GM12878 (cell line): ENCODE measurements at regions not wholly inside any gene's neighbourhood (a gene's known extent, or its start where the extent isn't known, plus 50 kb on each side); places are given as distances from the start of the nearest gene placed in this dataset.

Source experiments
- ATAC-seq: fragments of 200-7000 bp; cut with Tn5 transposase; 3 replicates; pipeline ENCODE4 v1.9.1; 2020; ENCODE audit warnings: mild to moderate bottlenecking, moderate library complexity
- BruUV-seq: library from RNA; stranded (reverse); fragments of 400-500 nt; replicated peaks from 2 replicates; lab custom pipeline; 2021; lab: Mats Ljungman, UMichigan
- CTCF ChIA-PET: fragments of 300-600 bp; sonication (Branson Sonifier 250); formaldehyde crosslinking; extraction: SDS; loops from one replicate; lab custom pipeline; 2021; ENCODE audit warnings: inconsistent platforms; lab: Yijun Ruan, JAX
- POLR2A ChIA-PET: fragments of 350-600 bp; formaldehyde crosslinking; extraction: SDS; loops from one replicate; lab custom pipeline; 2021; ENCODE audit warnings: inconsistent platforms; lab: Charles Lee
- RAD21 ChIA-PET: fragments of 300-600 bp; sonication (Branson Sonifier 250); formaldehyde crosslinking; loops from one replicate; lab custom pipeline; 2023; ENCODE audit warnings: antibody characterized with exemption; ENCODE audit not compliant: unreplicated experiment; lab: Charles Lee
- SMC1A ChIA-PET: fragments of 300-600 bp; sonication (Branson Sonifier 250); formaldehyde crosslinking; loops from one replicate; lab custom pipeline; 2023; ENCODE audit not compliant: unreplicated experiment, uncharacterized antibody; lab: Charles Lee
- DNase-seq: peaks from one replicate; pipeline ENCODE4 v3.0.0-alpha.2; 2011; ENCODE audit warnings: low read depth, low spot score
- FAIRE-seq: peaks from 3 replicates; lab custom pipeline; 2011; peaks lifted over from hg19 to GRCh38; lab: Jason Lieb, UNC
- H2AFZ ChIP-seq: 2 replicates; pipeline ENCODE4 v1.6.0; 2011; ENCODE audit warnings: low read depth, low read length, control low read depth; ENCODE audit not compliant: control insufficient read depth
- H3K27ac ChIP-seq: 2 replicates; pipeline ENCODE4 v1.5.1; 2011; ENCODE audit warnings: control low read depth; ENCODE audit not compliant: control insufficient read depth, insufficient read depth
- H3K27me3 ChIP-seq, 2 experiments: replicated peaks in 1 of 2; 2 replicates each; pipeline versions ENCODE4 v1.6.0 to v1.6.1; 2011; ENCODE audit warnings: low read length in 1 of 2; ENCODE audit not compliant: control insufficient read depth in 2 of 2, insufficient read depth in 2 of 2
- H3K36me3 ChIP-seq, 2 experiments: 2 replicates each; pipeline ENCODE4 v1.5.1; 2011; ENCODE audit warnings: low read length in 1 of 2; ENCODE audit not compliant: control insufficient read depth in 2 of 2, insufficient read depth in 2 of 2
- H3K4me1 ChIP-seq: 2 replicates; pipeline ENCODE4 v1.6.1; 2011; ENCODE audit warnings: mild to moderate bottlenecking, low read length, moderate library complexity, mixed read lengths; ENCODE audit not compliant: control insufficient read depth, insufficient read depth
- H3K4me2 ChIP-seq: 2 replicates; pipeline ENCODE4 v1.6.0; 2011; ENCODE audit warnings: control low read depth; ENCODE audit not compliant: control insufficient read depth, insufficient read depth
- H3K4me3 ChIP-seq: fragments of 200-600 bp; sonication (generic); 2 replicates; pipeline ENCODE4 v1.5.1; 2016
- H3K79me2 ChIP-seq: 2 replicates; pipeline ENCODE4 v1.6.0; 2011; ENCODE audit warnings: low read length; ENCODE audit not compliant: control insufficient read depth, insufficient read depth
- H3K9ac ChIP-seq: 2 replicates; pipeline ENCODE4 v1.8.0; 2011; ENCODE audit warnings: low read length, control low read depth, mixed read lengths; ENCODE audit not compliant: control insufficient read depth, insufficient read depth
- H3K9me3 ChIP-seq: replicated peaks from 3 replicates; pipeline ENCODE4 v1.5.1; 2011; ENCODE audit warnings: mild to moderate bottlenecking, low read length; ENCODE audit not compliant: control insufficient read depth, insufficient read depth
- H4K20me1 ChIP-seq: 2 replicates; pipeline ENCODE4 v1.6.0; 2011; ENCODE audit not compliant: control insufficient read depth, insufficient read depth
- BACH1 ChIP-seq: fragments of 450-650 bp; IDR thresholded peaks from 2 replicates; pipeline ENCODE4 v1.6.1; 2017; ENCODE audit warnings: mild to moderate bottlenecking, borderline replicate concordance
- CHD1 ChIP-seq: IDR thresholded peaks from 2 replicates; pipeline ENCODE4 v1.6.1; 2012; ENCODE audit warnings: low read depth, low read length, improper control_type of control experiment
- EGR1 ChIP-seq, 2 experiments: IDR thresholded peaks; 1 replicate in 1 of 2; 2 replicates in 1 of 2; pipeline ENCODE4 v1.6.1; 2011 to 2012; ENCODE audit warnings: low read depth in 2 of 2, low read length in 2 of 2, borderline replicate concordance in 1 of 2, mild to moderate bottlenecking in 1 of 2, moderate library complexity in 1 of 2
- HDAC2 ChIP-seq: fragments of 200-600 bp; sonication (generic); IDR thresholded peaks from 2 replicates; pipeline ENCODE4 v1.6.1; 2017
- MTA3 ChIP-seq: IDR thresholded peaks from 2 replicates; pipeline ENCODE4 v1.6.1; 2012; ENCODE audit warnings: low read length, inconsistent platforms, borderline replicate concordance
- RAD21 ChIP-seq: IDR thresholded peaks from 2 replicates; pipeline ENCODE4 v1.6.1; 2011; ENCODE audit warnings: mild to moderate bottlenecking, low read depth, low read length, moderate library complexity; ENCODE audit not compliant: insufficient read depth
- SMARCA5 ChIP-seq: fragments of 450-650 bp; IDR thresholded peaks from 2 replicates; pipeline ENCODE4 v1.6.1; 2017; ENCODE audit warnings: mild to moderate bottlenecking
- SREBF2 ChIP-seq: IDR thresholded peaks from 2 replicates; pipeline ENCODE4 v1.6.1; 2012; ENCODE audit warnings: mild to moderate bottlenecking, low read length
- ZNF24 ChIP-seq: fragments of 450-650 bp; IDR thresholded peaks from 2 replicates; pipeline ENCODE4 v1.6.1; 2017; ENCODE audit warnings: antibody characterized with exemption, mild to moderate bottlenecking
- WGBS: methylation state at CpG from one replicate; pipeline ENCODE4 v1.1.6; 2016; ENCODE audit warnings: low lambda C conversion rate; ENCODE audit not compliant: insufficient replicate concordance, insufficient coverage; ENCODE audit errors: missing lambda C conversion rate; 5-methylcytosine and 5-hydroxymethylcytosine counted together
- in situ Hi-C: fragments of 300-500 bp; cut with MboI; formaldehyde crosslinking; loops from 9 replicates; pipeline ENCODE4 v1.14.3; 2018; ENCODE audit warnings: mixed read lengths
- intact Hi-C: fragments of 100-400 bp; cut with micrococcal nuclease; formaldehyde crosslinking; loops from one replicate; pipeline ENCODE4 v1.14.2; 2022; ENCODE audit not compliant: unreplicated experiment
- TF ChIP-seq, protein P1 (sequence below): IDR thresholded peaks from 2 replicates; pipeline ENCODE4 v1.6.1; 2012; ENCODE audit warnings: low read depth, low read length, improper control_type of control experiment
- TF ChIP-seq, protein P2 (sequence below): fragments of 450-650 bp; formaldehyde crosslinking; IDR thresholded peaks from 2 replicates; pipeline ENCODE4 v1.5.0; 2022; ENCODE audit warnings: mild to moderate bottlenecking, missing genetic modification characterization
- TF ChIP-seq, protein P3 (sequence below): fragments of 150-350 bp; IDR thresholded peaks from 2 replicates; pipeline ENCODE4 v1.6.1; 2016; ENCODE audit warnings: low read depth, low read length

DNA sequence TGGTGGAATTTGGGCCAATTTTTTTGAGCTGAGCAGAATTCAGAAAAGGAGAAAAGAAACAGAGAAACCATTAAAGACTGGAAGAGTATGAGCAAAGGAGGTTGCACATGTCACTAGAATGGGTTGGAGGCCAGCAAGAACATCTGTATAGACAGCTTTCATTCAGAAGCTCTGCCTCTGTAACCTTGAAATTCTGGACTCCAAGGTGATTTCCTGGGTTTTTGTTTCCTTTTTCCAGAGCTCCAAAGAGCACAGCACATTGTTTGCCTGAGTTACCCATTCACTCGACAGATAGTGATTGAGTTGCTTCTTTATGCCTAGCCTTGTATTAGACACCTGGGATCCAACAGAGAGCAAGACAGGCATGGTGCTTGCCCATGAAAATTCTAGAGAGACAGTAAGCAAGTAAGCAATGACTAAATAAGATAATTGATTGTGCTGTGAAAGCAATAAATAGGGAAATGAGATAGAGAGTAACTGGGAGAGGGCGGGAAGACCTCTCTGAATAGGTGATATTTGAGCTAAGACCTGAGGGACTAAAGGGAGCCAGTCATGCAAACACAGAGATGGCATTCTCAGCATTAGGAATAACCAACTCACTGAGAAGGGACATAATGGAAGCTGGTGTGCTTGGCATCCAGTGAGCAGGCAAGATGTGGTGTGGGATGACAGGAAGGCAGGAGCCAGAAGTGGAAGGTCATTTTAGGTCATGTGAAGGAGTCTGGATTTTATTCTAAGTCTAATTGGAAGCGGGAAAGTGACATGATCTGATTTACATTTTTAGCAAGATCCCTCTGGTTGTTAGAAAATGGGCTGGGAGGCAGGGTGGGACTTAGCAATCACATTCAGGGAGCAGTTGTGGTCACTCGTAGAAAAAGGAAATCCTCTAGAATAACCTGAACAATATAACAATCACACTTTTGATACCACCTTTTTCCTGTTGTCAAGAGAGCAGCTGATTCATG is 197.5 kb downstream of the HS3ST3A1 start (continued):
- TF ChIP-seq BACH1: no peak

DNA sequence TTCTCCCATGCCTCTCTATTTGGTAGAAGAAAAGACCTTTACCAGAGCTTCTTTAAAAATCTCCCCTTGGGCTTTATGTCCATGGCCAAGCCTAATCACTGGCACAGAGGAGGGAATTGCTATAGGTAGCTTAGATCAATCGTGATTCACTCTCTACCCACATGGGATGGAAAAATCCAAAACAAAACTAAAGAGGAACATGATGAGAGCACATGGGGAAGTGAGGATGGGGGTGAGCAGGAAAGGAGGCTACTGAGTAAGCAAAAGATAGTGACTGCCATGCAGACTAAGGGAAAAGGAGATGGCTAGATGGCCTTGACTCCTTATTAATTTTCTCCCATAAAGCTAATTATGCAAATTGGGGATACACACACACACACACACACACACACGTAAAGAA is 201.2 kb downstream of the HS3ST3A1 start:
- Histone ChIP-seq H3K9me3 (no peaks in the 10 kb centered on the region; the same call in 2 of the 3 replicates), H3K79me2 (no peaks in the 10 kb centered on the region), H3K4me3 (no peak overlapping the region), H3K9ac (no peak overlapping the region), H4K20me1 (no peaks in the 10 kb centered on the region), H3K27me3 (no peaks in the 10 kb centered on the region), H2AFZ (no peak overlapping the region), H3K4me2 (no peak overlapping the region), H3K36me3 (no peaks in the 10 kb centered on the region), H3K27ac (no peak overlapping the region), H3K4me1 (no peaks in the 10 kb centered on the region)
- in situ Hi-C loops: no loop called here
- no peak for ATAC-seq
- ChIA-PET RAD21 (interaction anchor here (1.1 kb wide), 1 partner anchor 30 kb away, joined by 3 read pairs; no protein-coding TSS in a partner anchor), POLR2A (no interaction called here), CTCF (interaction anchor here (0.6 kb wide), 1 partner anchor 567 kb away, joined by 3 read pairs; no protein-coding TSS in a partner anchor), SMC1A (interaction anchor here (1.5 kb wide), 1 partner anchor 72 kb away, joined by 3 read pairs; no protein-coding TSS in a partner anchor)
- WGBS: 0% methylated on average over 2 of the region's 2 CpGs
- no TSS peak for BruUV-seq
- intact Hi-C loops: no loop called here
- FAIRE-seq: no peak
- no peak for DNase-seq
- TF ChIP-seq RAD21 (no peak), ZNF24 (no peak), HDAC2 (no peak), EGR1 (IDR thresholded peaks at IDR 0.05; ENCODE audit: borderline replicate concordance in 1 of 2, low read depth in 2 of 2, low read length in 2 of 2) (no peak), MTA3 (no peak), SREBF2 (no peak), SMARCA5 (no peak), CHD1 (no peak)
- TF ChIP-seq, protein P1, sequence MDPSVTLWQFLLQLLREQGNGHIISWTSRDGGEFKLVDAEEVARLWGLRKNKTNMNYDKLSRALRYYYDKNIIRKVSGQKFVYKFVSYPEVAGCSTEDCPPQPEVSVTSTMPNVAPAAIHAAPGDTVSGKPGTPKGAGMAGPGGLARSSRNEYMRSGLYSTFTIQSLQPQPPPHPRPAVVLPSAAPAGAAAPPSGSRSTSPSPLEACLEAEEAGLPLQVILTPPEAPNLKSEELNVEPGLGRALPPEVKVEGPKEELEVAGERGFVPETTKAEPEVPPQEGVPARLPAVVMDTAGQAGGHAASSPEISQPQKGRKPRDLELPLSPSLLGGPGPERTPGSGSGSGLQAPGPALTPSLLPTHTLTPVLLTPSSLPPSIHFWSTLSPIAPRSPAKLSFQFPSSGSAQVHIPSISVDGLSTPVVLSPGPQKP: no peak
- TF ChIP-seq, protein P2, sequence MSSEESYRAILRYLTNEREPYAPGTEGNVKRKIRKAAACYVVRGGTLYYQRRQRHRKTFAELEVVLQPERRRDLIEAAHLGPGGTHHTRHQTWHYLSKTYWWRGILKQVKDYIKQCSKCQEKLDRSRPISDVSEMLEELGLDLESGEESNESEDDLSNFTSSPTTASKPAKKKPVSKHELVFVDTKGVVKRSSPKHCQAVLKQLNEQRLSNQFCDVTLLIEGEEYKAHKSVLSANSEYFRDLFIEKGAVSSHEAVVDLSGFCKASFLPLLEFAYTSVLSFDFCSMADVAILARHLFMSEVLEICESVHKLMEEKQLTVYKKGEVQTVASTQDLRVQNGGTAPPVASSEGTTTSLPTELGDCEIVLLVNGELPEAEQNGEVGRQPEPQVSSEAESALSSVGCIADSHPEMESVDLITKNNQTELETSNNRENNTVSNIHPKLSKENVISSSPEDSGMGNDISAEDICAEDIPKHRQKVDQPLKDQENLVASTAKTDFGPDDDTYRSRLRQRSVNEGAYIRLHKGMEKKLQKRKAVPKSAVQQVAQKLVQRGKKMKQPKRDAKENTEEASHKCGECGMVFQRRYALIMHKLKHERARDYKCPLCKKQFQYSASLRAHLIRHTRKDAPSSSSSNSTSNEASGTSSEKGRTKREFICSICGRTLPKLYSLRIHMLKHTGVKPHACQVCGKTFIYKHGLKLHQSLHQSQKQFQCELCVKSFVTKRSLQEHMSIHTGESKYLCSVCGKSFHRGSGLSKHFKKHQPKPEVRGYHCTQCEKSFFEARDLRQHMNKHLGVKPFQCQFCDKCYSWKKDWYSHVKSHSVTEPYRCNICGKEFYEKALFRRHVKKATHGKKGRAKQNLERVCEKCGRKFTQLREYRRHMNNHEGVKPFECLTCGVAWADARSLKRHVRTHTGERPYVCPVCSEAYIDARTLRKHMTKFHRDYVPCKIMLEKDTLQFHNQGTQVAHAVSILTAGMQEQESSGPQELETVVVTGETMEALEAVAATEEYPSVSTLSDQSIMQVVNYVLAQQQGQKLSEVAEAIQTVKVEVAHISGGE (CRISPR knock-in tag): no peak
- TF ChIP-seq, protein P3, sequence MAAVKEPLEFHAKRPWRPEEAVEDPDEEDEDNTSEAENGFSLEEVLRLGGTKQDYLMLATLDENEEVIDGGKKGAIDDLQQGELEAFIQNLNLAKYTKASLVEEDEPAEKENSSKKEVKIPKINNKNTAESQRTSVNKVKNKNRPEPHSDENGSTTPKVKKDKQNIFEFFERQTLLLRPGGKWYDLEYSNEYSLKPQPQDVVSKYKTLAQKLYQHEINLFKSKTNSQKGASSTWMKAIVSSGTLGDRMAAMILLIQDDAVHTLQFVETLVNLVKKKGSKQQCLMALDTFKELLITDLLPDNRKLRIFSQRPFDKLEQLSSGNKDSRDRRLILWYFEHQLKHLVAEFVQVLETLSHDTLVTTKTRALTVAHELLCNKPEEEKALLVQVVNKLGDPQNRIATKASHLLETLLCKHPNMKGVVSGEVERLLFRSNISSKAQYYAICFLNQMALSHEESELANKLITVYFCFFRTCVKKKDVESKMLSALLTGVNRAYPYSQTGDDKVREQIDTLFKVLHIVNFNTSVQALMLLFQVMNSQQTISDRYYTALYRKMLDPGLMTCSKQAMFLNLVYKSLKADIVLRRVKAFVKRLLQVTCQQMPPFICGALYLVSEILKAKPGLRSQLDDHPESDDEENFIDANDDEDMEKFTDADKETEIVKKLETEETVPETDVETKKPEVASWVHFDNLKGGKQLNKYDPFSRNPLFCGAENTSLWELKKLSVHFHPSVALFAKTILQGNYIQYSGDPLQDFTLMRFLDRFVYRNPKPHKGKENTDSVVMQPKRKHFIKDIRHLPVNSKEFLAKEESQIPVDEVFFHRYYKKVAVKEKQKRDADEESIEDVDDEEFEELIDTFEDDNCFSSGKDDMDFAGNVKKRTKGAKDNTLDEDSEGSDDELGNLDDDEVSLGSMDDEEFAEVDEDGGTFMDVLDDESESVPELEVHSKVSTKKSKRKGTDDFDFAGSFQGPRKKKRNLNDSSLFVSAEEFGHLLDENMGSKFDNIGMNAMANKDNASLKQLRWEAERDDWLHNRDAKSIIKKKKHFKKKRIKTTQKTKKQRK: no peak
